ENCODE measurements at regions not wholly inside any gene's neighbourhood (a gene's known extent, or its start where the extent isn't known, plus 50 kb on each side); places are given as distances from the start of the nearest gene placed in this dataset.

GRCh38 chr11:70796648-70797227 is 398.4 kb downstream of the CTTN start:
- no peak for DNase-seq (ENCODE audit: low read depth)

- no peak for DNase-seq (ENCODE audit: low read depth)
Observed at GRCh38 chr11:70798296-70798695, 400.0 kb downstream of the CTTN start.

GRCh38 chr11:70799386-70799785 is 401.1 kb downstream of the CTTN start:
- DNase-seq (ENCODE audit: low read depth), result no peak

- DNase-seq (ENCODE audit: low read depth), result no peak
Observed at GRCh38 chr11:70802185-70802584, 403.9 kb downstream of the CTTN start.

GRCh38 chr11:70804139-70804837 is 406.0 kb downstream of the CTTN start:
- DNase-seq (ENCODE audit: low read depth), result no peak

- DNase-seq (ENCODE audit: low read depth), result no peak
Observed at GRCh38 chr11:70805243-70805642, 406.9 kb downstream of the CTTN start.

- no peak for DNase-seq (ENCODE audit: low read depth)
Observed at GRCh38 chr11:70805971-70806370, 407.6 kb downstream of the CTTN start.

GRCh38 chr11:70806461-70807194 is 408.3 kb downstream of the CTTN start:
- no peak for DNase-seq (ENCODE audit: low read depth)

GRCh38 chr11:70807195-70807543 is 408.8 kb downstream of the CTTN start:
- DNase-seq (ENCODE audit: low read depth), result no peak

- DNase-seq (ENCODE audit: low read depth), result no peak
Observed at GRCh38 chr11:70808686-70809375, 410.5 kb downstream of the CTTN start.

- no peak for DNase-seq (ENCODE audit: low read depth)
Observed at GRCh38 chr11:70810133-70810532, 411.8 kb downstream of the CTTN start.

- DNase-seq (ENCODE audit: low read depth), result no peak
Observed at GRCh38 chr11:70810681-70811080, 412.4 kb downstream of the CTTN start.

GRCh38 chr11:70811483-70811882 is 413.2 kb downstream of the CTTN start:
- DNase-seq (ENCODE audit: low read depth), result no peak

- DNase-seq (ENCODE audit: low read depth), result no peak
Observed at GRCh38 chr11:70811915-70812314, 413.6 kb downstream of the CTTN start.

GRCh38 chr11:70812472-70812871 is 414.1 kb downstream of the CTTN start:
- no peak for DNase-seq (ENCODE audit: low read depth)

- DNase-seq (ENCODE audit: low read depth), result no peak
Observed at GRCh38 chr11:70813651-70814050, 415.3 kb downstream of the CTTN start.

GRCh38 chr11:70815485-70815832 is 417.1 kb downstream of the CTTN start:
- DNase-seq (ENCODE audit: low read depth), result no peak

- no peak for DNase-seq (ENCODE audit: low read depth)
Observed at GRCh38 chr11:70816156-70816678, 417.9 kb downstream of the CTTN start.

GRCh38 chr11:70818351-70818750 is 420.0 kb downstream of the CTTN start:
- no peak for DNase-seq (ENCODE audit: low read depth)

- DNase-seq (ENCODE audit: low read depth), result no peak
Observed at GRCh38 chr11:70819022-70819421, 420.7 kb downstream of the CTTN start.

GRCh38 chr11:70820311-70820710 is 422.0 kb downstream of the CTTN start:
- DNase-seq (ENCODE audit: low read depth), result no peak

GRCh38 chr11:70820712-70821111 is 422.4 kb downstream of the CTTN start:
- no peak for DNase-seq (ENCODE audit: low read depth)

- no peak for DNase-seq (ENCODE audit: low read depth)
Observed at GRCh38 chr11:70823771-70824170, 425.4 kb downstream of the CTTN start.

All from stimulated activated CD8-positive, alpha-beta memory T cell treated with anti-CD3 and anti-CD28 coated beads, Interleukin-12 subunit alpha, Interleukin-12 subunit beta, amount 100 ng/mL, for 1 hour (primary cell).